B cell (primary cell): ENCODE measurements at regions not wholly inside any gene's neighbourhood (a gene's known extent, or its start where the extent isn't known, plus 50 kb on each side); places are given as distances from the start of the nearest gene placed in this dataset. TPM values are rescaled to one million over a fixed set of nuclear protein-coding genes. Genes with fewer than 3 reads are reported as not detected.

Source experiments
- ATAC-seq: fragments of 200-7000 bp; cut with Tn5 transposase; one replicate; pipeline ENCODE4 v1.10.0; 2021; ENCODE audit warnings: low read depth, mild to moderate bottlenecking, moderate number of reproducible peaks, moderate library complexity
- CTCF ChIA-PET: fragments of 350-600 bp; sonication (Branson Sonifier 250); formaldehyde crosslinking; loops from one replicate; lab custom pipeline; 2021; ENCODE audit warnings: antibody characterized with exemption, inconsistent platforms; lab: Charles Lee
- POLR2A ChIA-PET: fragments of 350-600 bp; sonication (Branson Sonifier 250); formaldehyde crosslinking; loops from one replicate; lab custom pipeline; 2021; ENCODE audit warnings: antibody characterized with exemption; lab: Charles Lee
- DNase-seq: peaks from one replicate; pipeline ENCODE4 v3.0.0; 2013
- H2AFZ ChIP-seq: 2 replicates; pipeline ENCODE4 v1.6.1; 2012; ENCODE audit warnings: mild to moderate bottlenecking, low read depth, low read length; ENCODE audit not compliant: insufficient read depth, poor library complexity, severe bottlenecking
- H3K27ac ChIP-seq, 2 donors: 1 replicate in 1 of 2; 2 replicates in 1 of 2; pipeline ENCODE4 v1.5.1; 2012 to 2013; ENCODE audit warnings: low read length in 2 of 2, mild to moderate bottlenecking in 2 of 2, moderate library complexity in 1 of 2
- H3K27me3 ChIP-seq, 4 experiments: fragments of 200-600 bp in 1 of 4; sonication (generic) in 1 of 4; replicated peaks in 1 of 4; 1 replicate in 2 of 4; 2 replicates in 2 of 4; pipeline versions ENCODE4 v1.6.1 to v1.7.0; 2013 to 2016; ENCODE audit warnings: low read length in 3 of 4, mild to moderate bottlenecking in 2 of 4, mixed read lengths in 1 of 4, moderate library complexity in 1 of 4; ENCODE audit not compliant: insufficient read depth in 4 of 4, control insufficient read depth in 3 of 4; ENCODE audit errors: control extremely low read depth in 1 of 4
- H3K36me3 ChIP-seq, 2 experiments: replicated peaks in 1 of 2; 1 replicate in 1 of 2; 2 replicates in 1 of 2; pipeline versions ENCODE4 v1.6.1 to v1.7.1; 2013; ENCODE audit warnings: low read length in 1 of 2; ENCODE audit not compliant: insufficient read depth in 2 of 2, control insufficient read depth in 1 of 2; ENCODE audit errors: control extremely low read depth in 1 of 2, extremely low read depth in 1 of 2
- H3K4me1 ChIP-seq, 2 donors: fragments of 200-600 bp in 1 of 2; sonication (generic) in 1 of 2; 1 replicate in 1 of 2; 2 replicates in 1 of 2; pipeline versions ENCODE4 v1.5.1 to v1.6.1; 2013 to 2017; ENCODE audit warnings: low read length in 2 of 2; ENCODE audit not compliant: control insufficient read depth in 2 of 2, insufficient read depth in 2 of 2
- H3K4me2 ChIP-seq: replicated peaks from 2 replicates; pipeline ENCODE3; 2012; ENCODE audit warnings: mild to moderate bottlenecking, low read depth, low read length; ENCODE audit not compliant: poor library complexity, severe bottlenecking
- H3K4me3 ChIP-seq, 5 experiments: fragments of 200-600 bp in 1 of 5; sonication (generic) in 1 of 5; 1 replicate in 3 of 5; 2 replicates in 2 of 5; pipeline versions ENCODE4 v1.5.1 to v1.7.0; 2011 to 2016; ENCODE audit warnings: low read length in 4 of 5, mild to moderate bottlenecking in 4 of 5, low read depth in 2 of 5, control low read depth in 1 of 5, moderate library complexity in 1 of 5; ENCODE audit not compliant: insufficient read depth in 1 of 5; ENCODE audit errors: control extremely low read depth in 1 of 5, extremely low read depth in 1 of 5
- H3K79me2 ChIP-seq: fragments of 200-600 bp; sonication (generic); one replicate; pipeline ENCODE4 v1.6.0; 2016; ENCODE audit warnings: low read length; ENCODE audit not compliant: control insufficient read depth, insufficient read depth
- H3K9ac ChIP-seq: fragments of 200-600 bp; sonication (generic); 2 replicates; pipeline ENCODE4 v1.6.1; 2017; ENCODE audit warnings: mild to moderate bottlenecking, low read length, moderate library complexity
- H3K9me3 ChIP-seq, 3 donors: one replicate each; pipeline versions ENCODE4 v1.6.1 to v1.7.1; 2013; ENCODE audit warnings: low read length in 2 of 3; ENCODE audit not compliant: control insufficient read depth in 2 of 3, insufficient read depth in 1 of 3; ENCODE audit errors: control extremely low read depth in 1 of 3
- H4K20me1 ChIP-seq: 2 replicates; pipeline ENCODE4 v1.6.0; 2012; ENCODE audit warnings: mild to moderate bottlenecking, low read length; ENCODE audit not compliant: insufficient read depth, control insufficient read depth, poor library complexity, severe bottlenecking
- H3K27ac Mint-ChIP-seq: one replicate; pipeline ENCODE4 v1.8.0; 2021; ENCODE audit warnings: mixed read lengths
- H3K27me3 Mint-ChIP-seq: one replicate; pipeline ENCODE4 v1.8.0; 2021; ENCODE audit warnings: mixed read lengths
- H3K4me1 Mint-ChIP-seq: one replicate; pipeline ENCODE4 v1.8.0; 2021; ENCODE audit warnings: mixed read lengths
- H3K4me3 Mint-ChIP-seq: one replicate; pipeline ENCODE4 v1.8.0; 2021; ENCODE audit warnings: mixed read lengths
- H3K9me3 Mint-ChIP-seq: one replicate; pipeline ENCODE4 v1.8.0; 2022; ENCODE audit warnings: mixed read lengths; ENCODE audit not compliant: insufficient read depth
- EZH2 ChIP-seq: IDR thresholded peaks from 2 replicates; pipeline ENCODE4 v1.6.1; 2012; ENCODE audit warnings: borderline replicate concordance, low read depth, mild to moderate bottlenecking, moderate library complexity, low read length; ENCODE audit not compliant: insufficient read depth, poor library complexity, severe bottlenecking
- WGBS: methylation state at CpG from one replicate; pipeline ENCODE4 v1.1.5; 2013; ENCODE audit warnings: missing lambda C conversion rate; ENCODE audit not compliant: insufficient coverage; 5-methylcytosine and 5-hydroxymethylcytosine counted together
- intact Hi-C: fragments of 100-400 bp; cut with micrococcal nuclease; formaldehyde crosslinking; loops from one replicate; pipeline ENCODE4 v1.10.0; 2022
- small RNA-seq: library from RNA; depleted of rRNA; stranded (forward); fragments of <200 nt; gene quantifications from one replicate; pipeline ENCODE3, GENCODE V24; 2012; ENCODE audit warnings: low replicate concordance, low read depth; ENCODE audit not compliant: insufficient read length
- TF ChIP-seq, protein P1 (sequence below): fragments of 200-600 bp; IDR thresholded peaks from one replicate; pipeline ENCODE4 v1.8.0; 2022; ENCODE audit warnings: antibody characterized with exemption, mild to moderate bottlenecking

DNA sequence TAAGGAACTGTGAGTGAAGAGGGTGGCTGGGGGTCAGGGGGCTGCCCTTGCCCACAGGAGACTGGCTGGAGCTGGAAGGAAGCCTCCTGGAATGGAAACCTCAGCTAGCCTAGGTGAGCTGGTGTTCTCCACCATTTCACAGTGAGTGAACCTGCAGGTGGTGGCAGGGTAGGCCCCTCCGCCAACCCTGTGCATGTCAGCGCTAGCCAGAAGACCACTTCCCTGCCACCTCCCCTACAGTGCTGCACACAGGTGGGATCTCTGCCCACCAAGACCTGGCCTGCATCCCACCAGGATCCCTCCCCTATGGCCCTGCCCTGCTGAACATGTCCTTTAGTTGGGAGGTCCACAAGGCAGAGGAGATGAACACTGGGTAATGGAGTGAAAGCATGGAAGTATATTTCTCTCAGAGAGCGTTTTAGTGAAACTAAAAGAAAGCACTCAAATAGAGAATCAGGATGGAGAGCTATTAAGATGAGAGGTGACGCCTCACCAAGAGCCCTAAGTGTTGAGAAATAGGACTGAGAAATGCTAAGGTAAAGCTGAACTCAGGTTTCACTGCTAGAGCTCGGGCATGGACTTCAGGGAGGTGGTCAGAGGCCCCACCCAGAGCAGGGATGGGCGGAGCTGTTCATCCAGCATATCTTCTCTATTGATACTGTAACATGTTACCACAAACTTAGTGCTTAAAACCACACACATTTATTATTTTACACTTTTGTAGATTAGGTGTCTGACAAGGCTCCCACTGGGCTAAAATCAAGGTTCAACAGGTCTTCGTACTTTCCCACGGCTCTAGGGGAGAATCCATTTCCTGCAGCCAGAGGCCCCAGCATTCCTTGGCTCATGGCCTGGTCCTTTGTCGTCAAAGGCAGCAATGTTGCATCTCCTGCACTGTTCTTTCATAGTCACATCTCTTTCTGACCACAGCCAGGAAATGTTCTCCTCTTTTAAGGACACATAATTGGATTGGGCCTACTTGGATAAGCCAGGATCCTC, 83.2 kb downstream of the DIRAS2 start:
- no peak for DNase-seq
- POLR2A ChIA-PET = no interaction called here

More for the DNA sequence above, 83.2 kb downstream of the DIRAS2 start:
- Histone ChIP-seq H3K4me3 (no peak overlapping the region), H3K4me2 (no peak overlapping the region), H3K27me3 (no peaks in the 10 kb centered on the region), H2AFZ (no peak overlapping the region), H3K36me3 (no peaks in the 10 kb centered on the region), H3K9me3 (no peaks in the 10 kb centered on the region), H3K4me1 (no peaks in the 10 kb centered on the region), H3K27ac (no peak overlapping the region), H3K79me2 (no peaks in the 10 kb centered on the region), H4K20me1 (no peaks in the 10 kb centered on the region), H3K9ac (no peak overlapping the region)
- no peaks in the 10 kb centered on the region for H3K4me1 Mint-ChIP-seq
- CTCF ChIA-PET = no interaction called here
- 93% methylated on average over 7 of the region's 9 CpGs for WGBS
- ATAC-seq = no peak
- TF ChIP-seq, protein P1, sequence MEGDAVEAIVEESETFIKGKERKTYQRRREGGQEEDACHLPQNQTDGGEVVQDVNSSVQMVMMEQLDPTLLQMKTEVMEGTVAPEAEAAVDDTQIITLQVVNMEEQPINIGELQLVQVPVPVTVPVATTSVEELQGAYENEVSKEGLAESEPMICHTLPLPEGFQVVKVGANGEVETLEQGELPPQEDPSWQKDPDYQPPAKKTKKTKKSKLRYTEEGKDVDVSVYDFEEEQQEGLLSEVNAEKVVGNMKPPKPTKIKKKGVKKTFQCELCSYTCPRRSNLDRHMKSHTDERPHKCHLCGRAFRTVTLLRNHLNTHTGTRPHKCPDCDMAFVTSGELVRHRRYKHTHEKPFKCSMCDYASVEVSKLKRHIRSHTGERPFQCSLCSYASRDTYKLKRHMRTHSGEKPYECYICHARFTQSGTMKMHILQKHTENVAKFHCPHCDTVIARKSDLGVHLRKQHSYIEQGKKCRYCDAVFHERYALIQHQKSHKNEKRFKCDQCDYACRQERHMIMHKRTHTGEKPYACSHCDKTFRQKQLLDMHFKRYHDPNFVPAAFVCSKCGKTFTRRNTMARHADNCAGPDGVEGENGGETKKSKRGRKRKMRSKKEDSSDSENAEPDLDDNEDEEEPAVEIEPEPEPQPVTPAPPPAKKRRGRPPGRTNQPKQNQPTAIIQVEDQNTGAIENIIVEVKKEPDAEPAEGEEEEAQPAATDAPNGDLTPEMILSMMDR = no peak
- TF ChIP-seq EZH2 = no peak
- no peaks in the 10 kb centered on the region for H3K9me3 Mint-ChIP-seq
- H3K27me3 Mint-ChIP-seq = no peaks in the 10 kb centered on the region
- intact Hi-C loops = no loop called here
- no peak overlapping the region for H3K27ac Mint-ChIP-seq
- H3K4me3 Mint-ChIP-seq = no peak overlapping the region

Small RNA genes in the stretch of these regions (small RNA-seq; reads per million reads assigned to genes)
- not detected for gene AL161629.2
- not detected for gene MIR4290
